Smooth muscle cell (in vitro differentiated cells): ENCODE measurements at regions not wholly inside any gene's neighbourhood (a gene's known extent, or its start where the extent isn't known, plus 50 kb on each side); places are given as distances from the start of the nearest gene placed in this dataset.

ENCODE experiments used
- DNase-seq: peaks from one replicate; lab custom pipeline; 2025; ENCODE audit not compliant: unreplicated experiment; lab: John Stamatoyannopoulos, UW
- H2AFZ ChIP-seq: fragments of 200-600 bp; sonication (generic); 2 replicates; pipeline ENCODE4 v1.6.0; 2016; ENCODE audit warnings: antibody characterized with exemption, low read depth, mild to moderate bottlenecking
- H3F3A ChIP-seq: fragments of 200-600 bp; sonication (generic); 2 replicates; pipeline ENCODE4 v1.6.0; 2017; ENCODE audit warnings: antibody characterized with exemption, low read depth
- H3K27ac ChIP-seq: fragments of 200-600 bp; sonication (generic); 2 replicates; pipeline ENCODE4 v1.5.1; 2016; ENCODE audit warnings: low read depth, mild to moderate bottlenecking
- H3K27me3 ChIP-seq: fragments of 200-600 bp; sonication (generic); 2 replicates; pipeline ENCODE4 v1.6.1; 2016; ENCODE audit warnings: low read depth, mild to moderate bottlenecking
- H3K36me3 ChIP-seq: fragments of 200-600 bp; sonication (generic); 2 replicates; pipeline ENCODE4 v1.5.1; 2016; ENCODE audit warnings: low read depth
- H3K4me1 ChIP-seq: fragments of 200-600 bp; sonication (generic); 2 replicates; pipeline ENCODE4 v1.5.1; 2016; ENCODE audit warnings: low read depth
- H3K4me2 ChIP-seq: fragments of 200-600 bp; sonication (generic); 2 replicates; pipeline ENCODE4 v1.6.0; 2016; ENCODE audit warnings: mild to moderate bottlenecking
- H3K4me3 ChIP-seq: fragments of 200-600 bp; sonication (generic); 2 replicates; pipeline ENCODE4 v1.5.1; 2016; ENCODE audit warnings: mild to moderate bottlenecking
- H3K79me2 ChIP-seq: fragments of 200-600 bp; sonication (generic); 2 replicates; pipeline ENCODE4 v1.6.0; 2016; ENCODE audit warnings: low read depth, mild to moderate bottlenecking
- H3K9ac ChIP-seq: fragments of 200-600 bp; sonication (generic); 2 replicates; pipeline ENCODE4 v1.6.0; 2016; ENCODE audit warnings: low read depth
- H3K9me3 ChIP-seq: fragments of 200-600 bp; sonication (generic); replicated peaks from 2 replicates; pipeline ENCODE4 v1.5.1; 2016; ENCODE audit warnings: low read depth
- H4K20me1 ChIP-seq: fragments of 200-600 bp; sonication (generic); 2 replicates; pipeline ENCODE4 v1.6.0; 2016; ENCODE audit warnings: low read depth
- CTCF ChIP-seq: fragments of 200-600 bp; sonication (generic); IDR thresholded peaks from 2 replicates; pipeline ENCODE4 v1.5.1; 2017; ENCODE audit warnings: borderline replicate concordance, mild to moderate bottlenecking, antibody characterized with exemption; ENCODE audit not compliant: insufficient read depth, poor library complexity, severe bottlenecking
- WGBS: methylation state at CpG from one replicate; pipeline ENCODE4 v1.1.7; 2016; ENCODE audit warnings: low lambda C conversion rate; 5-methylcytosine and 5-hydroxymethylcytosine counted together

- H2AFZ ChIP-seq, result no peak overlapping the region
- no peak overlapping the region for H3K9ac ChIP-seq
- no peaks in the 10 kb centered on the region for H4K20me1 ChIP-seq
- WGBS, result 38% methylated on average over 10 of the region's 10 CpGs
- no peaks in the 10 kb centered on the region for H3K4me1 ChIP-seq
- no peak overlapping the region for H3K4me3 ChIP-seq
- no peak for DNase-seq
- no peaks in the 10 kb centered on the region for H3K9me3 ChIP-seq
- peaks cover 18% of the 10 kb centered on the region for H3K27me3 ChIP-seq
- no peak overlapping the region for H3K4me2 ChIP-seq
- no peak overlapping the region for H3K27ac ChIP-seq
- H3K36me3 ChIP-seq, result no peaks in the 10 kb centered on the region
- no peaks in the 10 kb centered on the region for H3F3A ChIP-seq
- TF ChIP-seq CTCF, result no peak
- H3K79me2 ChIP-seq, result no peaks in the 10 kb centered on the region
These were observed 58.8 kb upstream of the SLC6A11 start for GRCh38 chr3:10757021-10757820.

GRCh38 chr3:10757821-10758130 is 58.3 kb upstream of the SLC6A11 start:
- Histone ChIP-seq H3F3A (no peaks in the 10 kb centered on the region), H3K4me3 (no peak overlapping the region), H3K36me3 (no peaks in the 10 kb centered on the region), H3K27me3 (peaks cover 18% of the 10 kb centered on the region), H3K4me2 (no peak overlapping the region), H3K4me1 (no peaks in the 10 kb centered on the region), H4K20me1 (no peaks in the 10 kb centered on the region), H3K79me2 (no peaks in the 10 kb centered on the region), H3K27ac (no peak overlapping the region), H3K9me3 (no peaks in the 10 kb centered on the region), H3K9ac (no peak overlapping the region), H2AFZ (no peak overlapping the region)
- WGBS, result 78% methylated on average over 1 of the region's 1 CpG
- TF ChIP-seq CTCF, result no peak
- no peak for DNase-seq

DNA sequence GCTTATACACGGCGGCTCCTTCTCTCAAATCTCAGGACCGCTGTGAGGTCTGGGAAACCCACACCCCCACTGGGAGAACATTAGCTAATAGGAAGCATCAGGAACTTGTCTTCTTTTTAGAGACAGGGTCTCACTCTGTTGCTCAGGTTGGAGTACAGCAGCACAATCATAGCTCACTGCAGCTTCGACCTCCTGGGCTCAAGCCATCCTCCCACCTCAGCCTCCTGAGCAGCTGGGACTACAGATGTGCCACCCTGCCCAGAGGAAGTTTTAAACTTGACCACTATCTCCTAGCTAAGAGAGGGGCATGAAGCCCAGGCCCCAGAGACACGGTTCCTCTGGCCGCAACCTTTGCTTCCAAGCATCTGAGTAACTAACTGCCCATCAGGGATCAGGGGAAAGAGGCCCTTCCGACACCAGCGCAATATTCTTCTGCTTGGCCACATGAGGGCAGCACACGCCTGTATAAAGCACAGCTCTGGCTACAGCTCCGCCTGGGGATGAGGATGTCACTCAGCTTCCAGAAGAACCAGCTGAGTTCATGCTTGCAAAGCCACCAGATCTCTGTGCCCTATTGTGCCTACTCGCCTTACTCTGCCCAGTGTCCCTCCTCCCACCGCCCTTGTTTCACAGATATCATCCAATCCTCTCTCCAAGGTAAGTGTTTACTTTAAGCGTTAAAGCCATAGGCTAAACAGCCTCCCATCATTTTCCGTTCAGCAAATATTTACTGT is 57.6 kb upstream of the SLC6A11 start:
- H3K4me1 ChIP-seq, result no peaks in the 10 kb centered on the region
- no peak overlapping the region for H3K4me3 ChIP-seq
- 42% methylated on average over 14 of the region's 14 CpGs for WGBS
- no peaks in the 10 kb centered on the region for H3K79me2 ChIP-seq
- H4K20me1 ChIP-seq, result no peaks in the 10 kb centered on the region
- no peak for DNase-seq
- no peak overlapping the region for H2AFZ ChIP-seq
- H3K9ac ChIP-seq, result no peak overlapping the region
- no peaks in the 10 kb centered on the region for H3F3A ChIP-seq
- peak; percentile 72 for TF ChIP-seq CTCF
- H3K27ac ChIP-seq, result no peak overlapping the region
- no peaks in the 10 kb centered on the region for H3K36me3 ChIP-seq
- H3K4me2 ChIP-seq, result no peak overlapping the region
- H3K9me3 ChIP-seq, result no peaks in the 10 kb centered on the region
- peaks cover 15% of the 10 kb centered on the region for H3K27me3 ChIP-seq
